ENCODE measurements at regions not wholly inside any gene's neighbourhood (a gene's known extent, or its start where the extent isn't known, plus 50 kb on each side); places are given as distances from the start of the nearest gene placed in this dataset.

DNA sequence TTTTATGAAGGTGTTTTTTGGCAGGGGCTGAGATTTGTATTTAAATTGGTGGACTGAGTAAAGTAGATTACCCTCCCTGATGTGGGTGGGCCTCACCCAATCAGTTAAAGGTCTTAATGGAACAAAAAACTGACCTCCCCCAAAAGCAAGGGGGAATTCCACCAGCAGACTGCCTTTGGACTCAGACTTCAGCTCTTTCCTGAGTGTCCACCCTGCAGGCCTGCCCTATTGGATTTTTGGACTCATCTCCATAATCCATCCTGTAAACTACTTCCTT is 228.4 kb upstream of the CAND1 start:
- Histone ChIP-seq H3T11ph (ENCODE audit: low read length) (no peak overlapping the region), H4K91ac (ENCODE audit: insufficient read length, low read depth, low read length) (no peak overlapping the region), H4K8ac (replicated peaks; ENCODE audit: insufficient read length, low read depth, low read length) (no peak overlapping the region), H3K56ac (ENCODE audit: insufficient read length, low read depth, low read length) (no peak overlapping the region), H2BK15ac (ENCODE audit: low read depth, low read length) (no peak overlapping the region), H2BK5ac (ENCODE audit: insufficient read length, low read length) (no peak overlapping the region), H3K23ac (ENCODE audit: insufficient read length, low read depth, low read length) (no peak overlapping the region), H3K9ac (ENCODE audit: extremely low read depth, insufficient read length, low read length) (no peak overlapping the region), H3K9me3 (ENCODE audit: control insufficient read depth, low read depth, low read length) (no peaks in the 10 kb centered on the region), H4K5ac (ENCODE audit: insufficient read length, low read depth, low read length) (no peak overlapping the region), H2AFZ (ENCODE audit: low read length) (no peak overlapping the region), H3K27me3 (ENCODE audit: insufficient read depth, low read length) (no peaks in the 10 kb centered on the region), H3K18ac (ENCODE audit: insufficient read length, low read depth, low read length) (no peak overlapping the region), H2AK5ac (ENCODE audit: insufficient read length, low read length) (no peak overlapping the region), H3K23me2 (ENCODE audit: insufficient read length, low read depth, low read length, poor library complexity, severe bottlenecking) (no peaks in the 10 kb centered on the region), H3K4ac (ENCODE audit: low read depth, low read length) (no peak overlapping the region), H3K4me1 (ENCODE audit: insufficient read depth, low read length) (peaks cover 3% of the 10 kb centered on the region; the same call in 1 of the 2 replicates), H3K14ac (ENCODE audit: insufficient read depth, low read length) (no peak overlapping the region), H3K79me2 (ENCODE audit: insufficient read depth, low read length) (peaks cover 2% of the 10 kb centered on the region; the same call in 1 of the 2 replicates), H2BK120ac (ENCODE audit: low read depth, low read length, poor library complexity, severe bottlenecking) (no peak overlapping the region), H2BK20ac (ENCODE audit: low read depth, low read length, poor library complexity, severe bottlenecking) (no peak overlapping the region), H2BK12ac (ENCODE audit: insufficient read length, low read depth, low read length) (no peak overlapping the region), H3K27ac (ENCODE audit: insufficient read length, low read depth, low read length) (no peak overlapping the region), H3K79me1 (ENCODE audit: insufficient read depth, low read depth, low read length, poor library complexity, severe bottlenecking) (no peaks in the 10 kb centered on the region), H4K20me1 (ENCODE audit: control insufficient read depth, insufficient read depth, insufficient read length) (no peaks in the 10 kb centered on the region), H3K4me2 (ENCODE audit: insufficient read depth, insufficient read length, low read length) (no peak overlapping the region)
- H3K27me3 Mint-ChIP-seq (ENCODE audit: low read depth) = peaks cover 5% of the 10 kb centered on the region
- H3K4me3 Mint-ChIP-seq = no peak overlapping the region
- DNase-seq = no peak
- H3K27ac Mint-ChIP-seq = no peak overlapping the region
- no peaks in the 10 kb centered on the region for H3K9me3 Mint-ChIP-seq
- TF ChIP-seq, protein P1, sequence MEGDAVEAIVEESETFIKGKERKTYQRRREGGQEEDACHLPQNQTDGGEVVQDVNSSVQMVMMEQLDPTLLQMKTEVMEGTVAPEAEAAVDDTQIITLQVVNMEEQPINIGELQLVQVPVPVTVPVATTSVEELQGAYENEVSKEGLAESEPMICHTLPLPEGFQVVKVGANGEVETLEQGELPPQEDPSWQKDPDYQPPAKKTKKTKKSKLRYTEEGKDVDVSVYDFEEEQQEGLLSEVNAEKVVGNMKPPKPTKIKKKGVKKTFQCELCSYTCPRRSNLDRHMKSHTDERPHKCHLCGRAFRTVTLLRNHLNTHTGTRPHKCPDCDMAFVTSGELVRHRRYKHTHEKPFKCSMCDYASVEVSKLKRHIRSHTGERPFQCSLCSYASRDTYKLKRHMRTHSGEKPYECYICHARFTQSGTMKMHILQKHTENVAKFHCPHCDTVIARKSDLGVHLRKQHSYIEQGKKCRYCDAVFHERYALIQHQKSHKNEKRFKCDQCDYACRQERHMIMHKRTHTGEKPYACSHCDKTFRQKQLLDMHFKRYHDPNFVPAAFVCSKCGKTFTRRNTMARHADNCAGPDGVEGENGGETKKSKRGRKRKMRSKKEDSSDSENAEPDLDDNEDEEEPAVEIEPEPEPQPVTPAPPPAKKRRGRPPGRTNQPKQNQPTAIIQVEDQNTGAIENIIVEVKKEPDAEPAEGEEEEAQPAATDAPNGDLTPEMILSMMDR (conservative IDR thresholded peaks at IDR 0.05) = no peak
- H3K36me3 Mint-ChIP-seq (ENCODE audit: insufficient read depth in 1 of 3, low read depth in 3 of 3) = no peaks in the 10 kb centered on the region
- peaks cover 23 to 34% of the 10 kb centered on the region in 2 experiments for H3K4me1 Mint-ChIP-seq
